Liver (tissue), 8 donors: ENCODE measurements at regions not wholly inside any gene's neighbourhood (a gene's known extent, or its start where the extent isn't known, plus 50 kb on each side); places are given as distances from the start of the nearest gene placed in this dataset.

Experiments
- DNase-seq: peaks from one replicate; pipeline ENCODE4 v3.0.0-alpha.2; 2017; ENCODE audit warnings: low spot score
- H3K27ac ChIP-seq, 2 donors: one replicate each; pipeline ENCODE4 v1.7.0; 2013; ENCODE audit warnings: inconsistent platforms in 2 of 2, low read length in 2 of 2, control low read depth in 1 of 2, low read depth in 1 of 2, mild to moderate bottlenecking in 1 of 2
- H3K27me3 ChIP-seq, 4 donors: one replicate each; pipeline versions ENCODE4 v1.6.1 to v1.7.0; 2013; ENCODE audit warnings: low read length in 3 of 4, inconsistent platforms in 1 of 4, mild to moderate bottlenecking in 1 of 4, moderate library complexity in 1 of 4; ENCODE audit not compliant: control insufficient read depth in 4 of 4, insufficient read depth in 4 of 4
- H3K36me3 ChIP-seq, 4 donors: one replicate each; pipeline versions ENCODE4 v1.6.1 to v1.7.0; 2013; ENCODE audit warnings: low read length in 3 of 4, mild to moderate bottlenecking in 3 of 4, low read depth in 1 of 4, moderate library complexity in 1 of 4; ENCODE audit not compliant: control insufficient read depth in 4 of 4, insufficient read depth in 3 of 4
- H3K4me1 ChIP-seq, 4 donors: one replicate each; pipeline versions ENCODE4 v1.6.1 to v1.7.0; 2013; ENCODE audit warnings: low read length in 3 of 4, mild to moderate bottlenecking in 3 of 4, moderate library complexity in 1 of 4; ENCODE audit not compliant: control insufficient read depth in 4 of 4, insufficient read depth in 4 of 4
- H3K4me3 ChIP-seq, 3 donors: one replicate each; pipeline versions ENCODE4 v1.6.1 to v1.7.0; 2013; ENCODE audit warnings: low read length in 3 of 3, control low read depth in 1 of 3, low read depth in 1 of 3, mild to moderate bottlenecking in 1 of 3
- H3K9ac ChIP-seq, 2 donors: one replicate each; pipeline ENCODE4 v1.7.0; 2013; ENCODE audit warnings: low read length in 2 of 2, mild to moderate bottlenecking in 2 of 2, moderate library complexity in 2 of 2, control low read depth in 1 of 2, low read depth in 1 of 2
- H3K9me3 ChIP-seq, 4 donors: one replicate each; pipeline versions ENCODE4 v1.6.1 to v1.7.0; 2013; ENCODE audit warnings: low read length in 3 of 4; ENCODE audit not compliant: control insufficient read depth in 4 of 4
- EGR1 ChIP-seq, 2 donors: IDR thresholded peaks; 2 replicates each; pipeline ENCODE4 v1.6.1; 2016 to 2018; ENCODE audit warnings: antibody characterized with exemption in 2 of 2, low read depth in 2 of 2
- FOXA1 ChIP-seq: IDR thresholded peaks from 2 replicates; pipeline ENCODE4 v1.6.1; 2016; ENCODE audit warnings: antibody characterized with exemption
- FOXA2 ChIP-seq: IDR thresholded peaks from 2 replicates; pipeline ENCODE4 v1.6.1; 2016; ENCODE audit warnings: antibody characterized with exemption
- GABPA ChIP-seq, 2 donors: IDR thresholded peaks in 1 of 2; conservative IDR thresholded peaks in 1 of 2; 2 replicates each; pipeline ENCODE4 v1.6.1; 2016; ENCODE audit warnings: antibody characterized with exemption in 2 of 2, mild to moderate bottlenecking in 1 of 2, moderate library complexity in 1 of 2
- HNF4A ChIP-seq, 2 donors: conservative IDR thresholded peaks; 2 replicates each; pipeline ENCODE4 v1.6.1; 2016; ENCODE audit warnings: antibody characterized with exemption in 2 of 2, mild to moderate bottlenecking in 2 of 2
- HNF4G ChIP-seq: IDR thresholded peaks from 2 replicates; pipeline ENCODE4 v1.6.1; 2016; ENCODE audit warnings: antibody characterized with exemption
- JUND ChIP-seq, 2 donors: IDR thresholded peaks; 2 replicates each; pipeline ENCODE4 v1.6.1; 2016; ENCODE audit warnings: antibody characterized with exemption in 2 of 2
- NR2F2 ChIP-seq: IDR thresholded peaks from 2 replicates; pipeline ENCODE4 v1.6.1; 2016; ENCODE audit warnings: antibody characterized with exemption
- RAD21 ChIP-seq, 2 donors: IDR thresholded peaks; 2 replicates each; pipeline ENCODE4 v1.6.1; 2016; ENCODE audit warnings: antibody characterized with exemption in 2 of 2, mild to moderate bottlenecking in 2 of 2
- RXRA ChIP-seq, 2 donors: IDR thresholded peaks; 2 replicates each; pipeline ENCODE4 v1.6.1; 2017 to 2018; ENCODE audit warnings: antibody characterized with exemption in 2 of 2, mild to moderate bottlenecking in 1 of 2
- SP1 ChIP-seq: IDR thresholded peaks from 2 replicates; pipeline ENCODE4 v1.6.1; 2018; ENCODE audit warnings: antibody characterized with exemption, mild to moderate bottlenecking
- TAF1 ChIP-seq: conservative IDR thresholded peaks from 2 replicates; pipeline ENCODE4 v1.6.1; 2016; ENCODE audit warnings: antibody characterized with exemption, mild to moderate bottlenecking
- YY1 ChIP-seq: IDR thresholded peaks from 2 replicates; pipeline ENCODE4 v1.6.1; 2016; ENCODE audit warnings: antibody characterized with exemption, mild to moderate bottlenecking
- WGBS: extraction: QIAGEN DNeasy Blood & Tissue Kit; methylation state at CpG from one replicate; pipeline ENCODE4 v1.1.7; 2013; 5-methylcytosine and 5-hydroxymethylcytosine counted together
- TF ChIP-seq, protein P1 (sequence below): IDR thresholded peaks from 2 replicates; pipeline ENCODE4 v1.6.1; 2016; ENCODE audit warnings: antibody characterized with exemption
- TF ChIP-seq, protein P2 (sequence below): IDR thresholded peaks from 2 replicates; pipeline ENCODE4 v1.6.1; 2016; ENCODE audit warnings: antibody characterized with exemption, mild to moderate bottlenecking
- TF ChIP-seq, protein P3 (sequence below): fragments of 150-350 bp; IDR thresholded peaks from 2 replicates; pipeline ENCODE4 v1.5.1; 2017; ENCODE audit warnings: improper control_type of control experiment, low read depth, low read length; ENCODE audit not compliant: missing input control
- TF ChIP-seq, protein P4 (sequence below): IDR thresholded peaks from 2 replicates; pipeline ENCODE4 v1.6.1; 2016; ENCODE audit warnings: antibody characterized with exemption
- TF ChIP-seq, protein P5 (sequence below): IDR thresholded peaks from 2 replicates; pipeline ENCODE4 v1.6.1; 2016; ENCODE audit warnings: antibody characterized with exemption
- donor health status: healthy.
- donor health status: healthy.
- donor health status: healthy.
- donor health status: healthy.
- donor health status: healthy.

DNA sequence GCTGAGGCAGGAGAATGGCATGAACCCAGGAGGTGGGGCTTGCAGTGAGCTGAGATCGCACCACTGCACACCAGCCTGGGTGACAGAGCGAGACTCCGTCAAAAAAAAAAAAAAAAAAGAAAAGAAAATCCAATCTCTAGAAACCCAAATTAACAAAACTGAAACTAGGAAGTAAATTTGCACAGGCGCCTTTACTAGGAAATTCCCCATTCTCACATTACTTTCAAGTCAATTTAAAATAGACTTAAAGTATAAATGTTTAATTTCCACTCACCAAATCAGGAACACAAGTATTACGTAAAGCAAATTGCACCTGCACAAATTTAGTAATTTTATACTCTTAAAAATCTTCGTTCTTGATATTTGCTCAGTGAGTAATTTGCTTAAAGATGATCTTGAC, 67.8 kb upstream of the BCAR3 start:
- no peak overlapping the region for H3K9ac ChIP-seq
- 77% methylated on average over 6 of the region's 6 CpGs for WGBS
- no peaks in the 10 kb centered on the region for H3K36me3 ChIP-seq
- H3K27ac ChIP-seq = no peak overlapping the region
- H3K27me3 ChIP-seq = no peaks in the 10 kb centered on the region
- H3K4me3 ChIP-seq = no peak overlapping the region
- DNase-seq = no peak
- H3K9me3 ChIP-seq = no peaks in the 10 kb centered on the region
- TF ChIP-seq HNF4A (conservative IDR thresholded peaks at IDR 0.05) = no peak
- TF ChIP-seq, protein P1, sequence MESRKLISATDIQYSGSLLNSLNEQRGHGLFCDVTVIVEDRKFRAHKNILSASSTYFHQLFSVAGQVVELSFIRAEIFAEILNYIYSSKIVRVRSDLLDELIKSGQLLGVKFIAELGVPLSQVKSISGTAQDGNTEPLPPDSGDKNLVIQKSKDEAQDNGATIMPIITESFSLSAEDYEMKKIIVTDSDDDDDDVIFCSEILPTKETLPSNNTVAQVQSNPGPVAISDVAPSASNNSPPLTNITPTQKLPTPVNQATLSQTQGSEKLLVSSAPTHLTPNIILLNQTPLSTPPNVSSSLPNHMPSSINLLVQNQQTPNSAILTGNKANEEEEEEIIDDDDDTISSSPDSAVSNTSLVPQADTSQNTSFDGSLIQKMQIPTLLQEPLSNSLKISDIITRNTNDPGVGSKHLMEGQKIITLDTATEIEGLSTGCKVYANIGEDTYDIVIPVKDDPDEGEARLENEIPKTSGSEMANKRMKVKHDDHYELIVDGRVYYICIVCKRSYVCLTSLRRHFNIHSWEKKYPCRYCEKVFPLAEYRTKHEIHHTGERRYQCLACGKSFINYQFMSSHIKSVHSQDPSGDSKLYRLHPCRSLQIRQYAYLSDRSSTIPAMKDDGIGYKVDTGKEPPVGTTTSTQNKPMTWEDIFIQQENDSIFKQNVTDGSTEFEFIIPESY = no peak
- TF ChIP-seq NR2F2 = no peak
- TF ChIP-seq RXRA (IDR thresholded peaks at IDR 0.05) = no peak
- TF ChIP-seq RAD21 (IDR thresholded peaks at IDR 0.05) = no peak
- no peak for TF ChIP-seq TAF1
- no peak for TF ChIP-seq SP1
- TF ChIP-seq, protein P2, sequence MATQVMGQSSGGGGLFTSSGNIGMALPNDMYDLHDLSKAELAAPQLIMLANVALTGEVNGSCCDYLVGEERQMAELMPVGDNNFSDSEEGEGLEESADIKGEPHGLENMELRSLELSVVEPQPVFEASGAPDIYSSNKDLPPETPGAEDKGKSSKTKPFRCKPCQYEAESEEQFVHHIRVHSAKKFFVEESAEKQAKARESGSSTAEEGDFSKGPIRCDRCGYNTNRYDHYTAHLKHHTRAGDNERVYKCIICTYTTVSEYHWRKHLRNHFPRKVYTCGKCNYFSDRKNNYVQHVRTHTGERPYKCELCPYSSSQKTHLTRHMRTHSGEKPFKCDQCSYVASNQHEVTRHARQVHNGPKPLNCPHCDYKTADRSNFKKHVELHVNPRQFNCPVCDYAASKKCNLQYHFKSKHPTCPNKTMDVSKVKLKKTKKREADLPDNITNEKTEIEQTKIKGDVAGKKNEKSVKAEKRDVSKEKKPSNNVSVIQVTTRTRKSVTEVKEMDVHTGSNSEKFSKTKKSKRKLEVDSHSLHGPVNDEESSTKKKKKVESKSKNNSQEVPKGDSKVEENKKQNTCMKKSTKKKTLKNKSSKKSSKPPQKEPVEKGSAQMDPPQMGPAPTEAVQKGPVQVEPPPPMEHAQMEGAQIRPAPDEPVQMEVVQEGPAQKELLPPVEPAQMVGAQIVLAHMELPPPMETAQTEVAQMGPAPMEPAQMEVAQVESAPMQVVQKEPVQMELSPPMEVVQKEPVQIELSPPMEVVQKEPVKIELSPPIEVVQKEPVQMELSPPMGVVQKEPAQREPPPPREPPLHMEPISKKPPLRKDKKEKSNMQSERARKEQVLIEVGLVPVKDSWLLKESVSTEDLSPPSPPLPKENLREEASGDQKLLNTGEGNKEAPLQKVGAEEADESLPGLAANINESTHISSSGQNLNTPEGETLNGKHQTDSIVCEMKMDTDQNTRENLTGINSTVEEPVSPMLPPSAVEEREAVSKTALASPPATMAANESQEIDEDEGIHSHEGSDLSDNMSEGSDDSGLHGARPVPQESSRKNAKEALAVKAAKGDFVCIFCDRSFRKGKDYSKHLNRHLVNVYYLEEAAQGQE = no peak
- no peak for TF ChIP-seq YY1
- TF ChIP-seq HNF4G = no peak
- no peak for TF ChIP-seq FOXA2
- TF ChIP-seq, protein P3, sequence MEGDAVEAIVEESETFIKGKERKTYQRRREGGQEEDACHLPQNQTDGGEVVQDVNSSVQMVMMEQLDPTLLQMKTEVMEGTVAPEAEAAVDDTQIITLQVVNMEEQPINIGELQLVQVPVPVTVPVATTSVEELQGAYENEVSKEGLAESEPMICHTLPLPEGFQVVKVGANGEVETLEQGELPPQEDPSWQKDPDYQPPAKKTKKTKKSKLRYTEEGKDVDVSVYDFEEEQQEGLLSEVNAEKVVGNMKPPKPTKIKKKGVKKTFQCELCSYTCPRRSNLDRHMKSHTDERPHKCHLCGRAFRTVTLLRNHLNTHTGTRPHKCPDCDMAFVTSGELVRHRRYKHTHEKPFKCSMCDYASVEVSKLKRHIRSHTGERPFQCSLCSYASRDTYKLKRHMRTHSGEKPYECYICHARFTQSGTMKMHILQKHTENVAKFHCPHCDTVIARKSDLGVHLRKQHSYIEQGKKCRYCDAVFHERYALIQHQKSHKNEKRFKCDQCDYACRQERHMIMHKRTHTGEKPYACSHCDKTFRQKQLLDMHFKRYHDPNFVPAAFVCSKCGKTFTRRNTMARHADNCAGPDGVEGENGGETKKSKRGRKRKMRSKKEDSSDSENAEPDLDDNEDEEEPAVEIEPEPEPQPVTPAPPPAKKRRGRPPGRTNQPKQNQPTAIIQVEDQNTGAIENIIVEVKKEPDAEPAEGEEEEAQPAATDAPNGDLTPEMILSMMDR = no peak
- TF ChIP-seq EGR1 (IDR thresholded peaks at IDR 0.05; ENCODE audit: low read depth in 2 of 2) = no peak
- TF ChIP-seq, protein P4, sequence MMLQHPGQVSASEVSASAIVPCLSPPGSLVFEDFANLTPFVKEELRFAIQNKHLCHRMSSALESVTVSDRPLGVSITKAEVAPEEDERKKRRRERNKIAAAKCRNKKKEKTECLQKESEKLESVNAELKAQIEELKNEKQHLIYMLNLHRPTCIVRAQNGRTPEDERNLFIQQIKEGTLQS = no peak
- TF ChIP-seq FOXA1 = no peak
- TF ChIP-seq GABPA (IDR thresholded peaks at IDR 0.05 in 1 of 2, conservative IDR thresholded peaks at IDR 0.05 in 1 of 2) = no peak
- TF ChIP-seq, protein P5, sequence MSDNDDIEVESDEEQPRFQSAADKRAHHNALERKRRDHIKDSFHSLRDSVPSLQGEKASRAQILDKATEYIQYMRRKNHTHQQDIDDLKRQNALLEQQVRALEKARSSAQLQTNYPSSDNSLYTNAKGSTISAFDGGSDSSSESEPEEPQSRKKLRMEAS = no peak
- TF ChIP-seq JUND (IDR thresholded peaks at IDR 0.05) = no peak
- peaks cover 0 to 7% (median 2%) of the 10 kb centered on the region in 4 donors for H3K4me1 ChIP-seq
